HG02885 (cell line): ENCODE measurements at regions not wholly inside any gene's neighbourhood (a gene's known extent, or its start where the extent isn't known, plus 50 kb on each side); places are given as distances from the start of the nearest gene placed in this dataset.

ENCODE experiments used
- ATAC-seq: cut with Tn5 transposase; IDR thresholded peaks from one replicate; pipeline ENCODE4 v1.9.1; 2021; ENCODE audit warnings: mild to moderate bottlenecking; ENCODE audit not compliant: unreplicated experiment, poor library complexity

DNA sequence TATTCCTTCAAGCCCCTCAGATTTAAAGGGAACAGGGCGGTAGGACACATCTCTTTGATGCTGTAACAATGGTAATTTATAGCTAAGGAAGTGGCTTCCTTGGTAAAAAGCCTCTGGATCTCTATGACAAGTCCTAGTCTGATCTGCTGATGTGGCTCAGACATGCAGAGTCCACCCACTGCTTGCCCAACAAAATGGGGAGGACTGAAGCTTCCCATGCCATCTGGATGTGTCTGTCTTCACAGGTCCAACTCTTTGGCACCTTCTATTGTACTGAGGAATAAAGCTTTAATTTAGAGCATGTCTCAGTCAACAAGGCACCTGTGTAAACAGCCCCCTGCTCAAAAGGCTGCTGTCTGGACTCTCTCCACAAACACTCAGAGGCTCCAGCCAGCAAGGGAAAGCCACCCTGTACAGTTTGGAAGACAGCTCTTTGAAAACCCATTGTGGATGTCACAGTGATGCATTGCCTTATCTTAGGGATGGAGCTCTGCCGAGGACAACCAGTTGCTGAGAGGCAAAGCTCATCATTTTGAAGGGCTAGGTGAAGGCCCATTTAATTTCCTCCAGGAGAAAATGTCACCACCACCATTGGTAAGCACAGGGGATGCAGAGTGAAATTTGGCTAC is 348.6 kb upstream of the GRM7 start:
- ATAC-seq, result no peak

DNA sequence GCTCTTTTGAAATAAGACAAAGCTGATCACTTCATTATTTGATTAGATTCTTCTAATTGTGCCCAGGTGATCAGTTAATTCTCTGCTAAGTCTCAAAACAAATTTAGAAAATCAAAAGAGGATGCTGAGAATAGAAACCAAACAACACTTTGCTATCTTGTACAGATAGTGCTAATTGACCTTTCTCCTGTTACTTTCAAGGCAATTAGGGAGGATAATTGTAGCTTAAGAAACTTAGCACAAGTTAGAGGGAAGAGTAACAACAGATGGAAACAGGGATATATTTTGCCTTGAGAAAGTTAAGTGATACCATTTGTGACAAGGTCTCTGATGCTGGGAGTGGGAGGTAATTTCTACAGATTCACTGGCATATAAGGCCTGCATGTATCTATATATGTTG is 344.8 kb upstream of the GRM7 start:
- no peak for ATAC-seq

GRCh38 chr3:6516694-6517093 is 344.2 kb upstream of the GRM7 start:
- no peak for ATAC-seq

GRCh38 chr3:6518709-6519345 is 342.1 kb upstream of the GRM7 start:
- ATAC-seq, result no peak

DNA sequence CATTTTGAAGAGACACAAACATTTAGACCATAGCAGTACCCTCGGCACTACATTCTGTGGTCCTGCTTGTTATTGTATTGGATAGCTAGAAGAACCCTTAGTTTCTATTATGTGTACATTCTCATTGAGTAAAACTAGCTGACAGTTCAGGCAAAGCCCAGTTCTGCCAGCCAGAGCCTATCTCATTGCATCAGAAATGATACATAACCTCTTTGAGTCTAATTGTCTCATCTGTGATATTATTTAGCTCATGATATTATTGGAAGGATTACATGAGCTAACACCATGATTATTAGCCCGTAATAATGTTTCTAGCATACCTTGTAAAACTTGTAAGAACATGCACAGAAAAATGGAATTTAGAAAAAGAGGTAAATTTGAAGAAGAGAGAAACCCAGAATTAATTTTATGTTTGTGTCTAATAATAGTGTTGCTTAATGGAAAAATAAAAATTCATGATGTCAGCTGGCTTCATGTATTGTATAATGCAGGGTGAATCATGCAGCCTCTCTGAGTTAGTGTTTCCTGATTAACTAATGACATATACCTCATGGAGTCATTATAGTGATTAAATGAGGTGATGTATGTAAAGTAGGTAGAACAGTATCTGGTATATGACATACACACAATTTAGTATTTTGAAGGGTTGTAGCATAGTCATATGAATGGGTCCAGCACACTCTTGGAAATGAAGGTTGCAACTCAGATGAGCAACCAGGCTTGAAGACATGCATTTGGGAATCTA is 339.4 kb upstream of the GRM7 start:
- ATAC-seq, result no peak

- no peak for ATAC-seq
Observed at GRCh38 chr3:6522191-6522590, 338.7 kb upstream of the GRM7 start.

DNA sequence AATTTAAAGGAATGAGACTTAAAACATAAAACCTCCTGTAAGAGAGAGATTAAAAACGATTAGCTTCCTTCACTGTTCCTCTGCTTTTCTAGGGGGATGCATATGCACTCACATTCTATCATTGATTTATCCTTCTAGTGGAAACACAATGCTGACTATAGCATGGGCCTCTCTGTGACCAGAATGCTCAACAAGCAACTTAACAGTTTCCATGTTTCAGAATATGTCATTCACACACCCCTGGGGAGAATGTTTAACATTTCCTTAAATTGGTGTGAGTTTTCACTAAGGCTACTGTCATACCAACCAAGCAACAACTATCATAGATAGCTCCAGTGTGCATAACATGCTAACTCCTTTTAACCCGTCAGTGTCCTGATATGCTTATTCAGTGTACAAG is 337.9 kb upstream of the GRM7 start:
- ATAC-seq, result no peak

DNA sequence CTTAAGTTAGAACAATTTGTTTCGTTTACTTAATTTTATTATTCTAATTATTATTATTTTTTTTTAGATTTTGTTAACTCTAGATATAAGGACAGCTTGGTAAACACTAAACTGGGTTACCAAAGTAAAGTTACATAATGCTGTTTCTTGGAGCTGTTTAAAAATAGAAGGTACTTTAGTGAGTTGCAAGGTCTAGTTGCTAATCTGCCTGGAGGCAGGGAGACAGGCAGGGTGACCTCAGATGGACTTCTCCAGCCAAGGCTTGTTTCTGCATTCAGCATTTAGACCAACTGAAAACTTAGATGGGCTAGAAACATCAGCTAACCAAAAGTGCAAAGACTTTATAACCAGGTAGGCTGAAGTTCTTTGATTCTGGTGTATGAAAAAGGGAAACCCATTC is 336.4 kb upstream of the GRM7 start:
- ATAC-seq, result no peak

DNA sequence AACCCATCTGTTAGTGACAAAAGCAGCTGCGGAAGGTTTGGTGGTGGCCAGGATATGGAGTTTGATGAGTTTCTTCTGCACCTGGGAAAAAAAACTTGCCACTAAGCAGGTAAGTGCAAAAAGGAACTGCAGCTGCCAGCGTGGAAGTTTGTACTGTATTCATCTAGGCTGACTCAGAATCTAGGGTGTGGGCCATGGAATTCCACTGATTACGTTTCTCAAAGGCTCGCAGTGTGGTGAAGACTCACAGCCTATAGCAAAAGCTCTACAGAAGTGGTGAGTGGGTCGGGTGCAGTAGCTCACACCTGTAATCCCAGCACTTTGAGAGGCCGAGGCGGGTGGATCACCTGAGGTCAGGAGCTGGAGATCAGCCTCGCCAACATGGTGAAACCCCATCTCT is 334.6 kb upstream of the GRM7 start:
- no peak for ATAC-seq

- ATAC-seq, result no peak
Observed at GRCh38 chr3:6526861-6527260, 334.1 kb upstream of the GRM7 start.

GRCh38 chr3:6528951-6529350 is 332.0 kb upstream of the GRM7 start:
- ATAC-seq, result no peak

- ATAC-seq, result no peak
Observed at GRCh38 chr3:6531153-6531552, 329.8 kb upstream of the GRM7 start.

DNA sequence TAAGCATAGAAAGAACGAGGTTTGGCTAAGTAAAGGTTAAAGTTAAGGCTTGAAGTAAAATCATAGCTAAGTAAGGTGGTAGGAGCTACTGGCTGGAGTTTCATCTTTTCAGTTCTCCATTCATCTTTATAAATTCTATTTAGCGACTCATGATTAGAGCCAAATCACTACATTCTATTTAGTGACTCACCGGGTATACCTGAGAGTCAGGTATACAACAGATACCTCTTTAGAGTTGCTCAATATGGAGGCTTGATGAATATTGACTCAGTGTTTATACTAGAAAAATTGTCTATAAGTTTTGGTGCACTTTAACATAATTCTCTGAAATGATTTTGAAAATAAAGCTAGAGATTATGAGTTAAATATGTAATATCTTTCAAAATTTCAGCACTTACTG is 328.8 kb upstream of the GRM7 start:
- no peak for ATAC-seq

DNA sequence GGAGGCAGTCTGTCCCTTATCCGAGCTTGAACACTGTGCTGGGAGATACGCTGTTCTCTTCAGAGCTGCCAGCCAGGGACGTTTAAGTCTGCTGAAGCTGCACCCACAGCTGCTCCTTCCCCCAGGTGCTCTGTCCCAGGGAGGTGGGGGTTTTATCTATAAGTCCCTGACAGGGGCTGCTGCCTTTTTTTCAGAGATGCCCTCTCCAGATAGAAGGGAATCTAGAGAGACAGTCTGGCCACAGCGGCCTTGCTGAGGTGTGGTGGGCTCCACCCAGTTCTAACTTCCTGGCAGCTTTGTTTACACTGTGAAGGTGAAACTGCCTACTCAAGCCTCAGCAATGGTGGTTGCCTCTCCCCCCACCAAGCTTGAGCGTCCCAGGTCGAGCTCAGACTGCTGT is 319.9 kb upstream of the GRM7 start:
- ATAC-seq, result no peak

DNA sequence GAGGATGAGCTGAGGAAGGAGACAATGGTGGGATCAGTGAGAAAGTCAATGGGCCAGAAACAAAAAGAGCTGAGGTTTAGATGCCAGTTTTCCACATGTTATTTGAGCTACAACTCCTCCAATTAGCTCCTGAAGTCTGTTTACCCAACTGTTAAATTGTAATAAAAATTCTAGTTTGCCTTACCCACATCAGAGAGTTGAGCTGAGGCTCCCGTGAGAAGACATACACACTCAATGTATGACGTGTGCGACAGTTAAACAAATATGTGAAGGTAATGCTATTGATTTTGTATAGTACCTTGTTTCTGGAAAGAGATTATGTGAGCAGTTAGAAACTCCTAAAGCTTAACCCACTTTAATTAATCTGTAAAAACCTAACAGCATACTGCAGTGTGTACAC is 318.1 kb upstream of the GRM7 start:
- ATAC-seq, result no peak

- no peak for ATAC-seq
Observed at GRCh38 chr3:6549296-6549695, 311.6 kb upstream of the GRM7 start.

DNA sequence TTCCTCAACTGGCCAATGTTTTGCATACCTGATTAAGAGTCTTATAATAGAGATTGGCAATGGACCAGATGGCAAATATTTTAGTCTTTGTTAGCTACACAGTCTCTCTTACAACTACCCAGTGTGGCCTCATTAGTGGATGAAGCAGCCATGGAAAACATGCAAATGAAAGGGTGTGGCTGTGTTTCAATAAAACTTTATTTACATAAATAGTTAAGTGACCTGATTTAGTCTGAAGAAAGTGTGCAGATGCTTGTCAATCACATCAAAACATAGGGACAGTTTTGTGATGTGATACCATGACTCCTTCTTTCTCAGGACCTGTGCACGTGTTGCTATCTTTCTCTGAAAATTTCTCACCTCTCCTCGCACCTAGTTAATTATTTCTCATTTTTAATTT is 309.8 kb upstream of the GRM7 start:
- ATAC-seq, result no peak

GRCh38 chr3:6560259-6560658 is 300.7 kb upstream of the GRM7 start:
- no peak for ATAC-seq

- no peak for ATAC-seq
Observed at GRCh38 chr3:6567241-6567640, 293.7 kb upstream of the GRM7 start.

DNA sequence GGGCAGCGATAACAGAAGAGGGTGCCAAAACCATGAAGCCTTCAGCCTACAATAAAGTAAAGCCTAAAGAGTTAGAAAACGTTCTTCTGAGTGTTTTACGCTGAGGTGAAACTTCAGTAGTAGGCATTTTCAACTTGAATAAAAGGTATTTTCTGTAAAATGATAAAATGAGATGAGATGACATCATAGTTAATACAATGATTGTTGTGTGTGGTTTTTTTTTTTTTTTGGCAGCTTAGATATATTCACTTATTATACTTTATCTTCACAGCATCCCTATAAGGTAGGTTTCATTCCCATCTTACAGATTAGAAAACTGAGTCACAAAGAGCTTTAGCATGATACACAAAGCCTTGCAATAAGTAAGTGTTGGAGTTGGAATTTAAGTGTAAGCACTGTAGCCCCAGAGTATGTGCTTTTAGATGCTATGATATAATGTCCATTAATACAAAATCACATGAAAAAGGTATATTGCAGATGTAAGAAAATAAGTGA is 291.9 kb upstream of the GRM7 start:
- ATAC-seq, result no peak

- no peak for ATAC-seq
Observed at GRCh38 chr3:6571448-6571847, 289.5 kb upstream of the GRM7 start.

DNA sequence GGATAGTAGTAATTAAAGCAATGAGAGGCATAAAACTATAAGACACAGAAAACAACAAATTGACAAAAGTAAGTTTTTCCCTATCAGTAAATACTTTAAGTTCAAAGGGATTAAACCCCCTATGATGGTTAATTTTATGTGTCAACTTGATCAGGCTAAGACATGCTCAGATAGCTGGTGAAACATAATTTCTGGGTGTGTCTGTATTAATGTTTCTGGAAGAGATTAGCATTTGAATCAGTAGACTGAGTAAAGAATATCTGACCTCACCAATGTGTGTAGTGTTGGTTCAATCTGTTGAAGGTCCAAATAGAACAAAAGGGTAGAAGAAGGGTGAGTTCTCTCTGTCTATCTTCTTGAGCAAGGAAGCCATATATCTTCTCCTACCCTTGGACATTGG is 283.3 kb upstream of the GRM7 start:
- ATAC-seq, result no peak
